HG03139 (cell line): ENCODE measurements at regions not wholly inside any gene's neighbourhood (a gene's known extent, or its start where the extent isn't known, plus 50 kb on each side); places are given as distances from the start of the nearest gene placed in this dataset.
A peak's percentile ranks its signal among the peaks of the same experiment; 100 is the strongest.

Experiments used
- ATAC-seq: cut with Tn5 transposase; IDR thresholded peaks from one replicate; pipeline ENCODE4 v1.9.1; 2021; ENCODE audit not compliant: unreplicated experiment

GRCh38 chr4:180491210-180491609 is 1752.0 kb upstream of the TENM3 start:
- no peak for ATAC-seq

- no peak for ATAC-seq
These were observed 1749.9 kb upstream of the TENM3 start for GRCh38 chr4:180493299-180493698.

GRCh38 chr4:180500154-180500553 is 1743.0 kb upstream of the TENM3 start:
- no peak for ATAC-seq

- no peak for ATAC-seq
These were observed 1730.3 kb upstream of the TENM3 start for GRCh38 chr4:180512801-180513475.

- ATAC-seq, result no peak
These were observed 1724.3 kb upstream of the TENM3 start for GRCh38 chr4:180518906-180519305.

GRCh38 chr4:180521181-180521580 is 1722.0 kb upstream of the TENM3 start:
- no peak for ATAC-seq

GRCh38 chr4:180525523-180526077 is 1717.6 kb upstream of the TENM3 start:
- no peak for ATAC-seq

GRCh38 chr4:180528003-180528402 is 1715.2 kb upstream of the TENM3 start:
- no peak for ATAC-seq

- ATAC-seq, result no peak
These were observed 1712.4 kb upstream of the TENM3 start for GRCh38 chr4:180530787-180531186.

GRCh38 chr4:180532691-180533090 is 1710.5 kb upstream of the TENM3 start:
- ATAC-seq, result no peak

- no peak for ATAC-seq
These were observed 1704.7 kb upstream of the TENM3 start for GRCh38 chr4:180538384-180539057.

- ATAC-seq, result peak; percentile 73
These were observed 1703.9 kb upstream of the TENM3 start for GRCh38 chr4:180539284-180539683.

GRCh38 chr4:180541678-180542077 is 1701.5 kb upstream of the TENM3 start:
- no peak for ATAC-seq

- ATAC-seq, result no peak
These were observed 1700.6 kb upstream of the TENM3 start for GRCh38 chr4:180542445-180543100.

- ATAC-seq, result no peak
These were observed 1693.1 kb upstream of the TENM3 start for GRCh38 chr4:180550106-180550505.

- ATAC-seq, result peak; percentile 66
These were observed 1685.9 kb upstream of the TENM3 start for GRCh38 chr4:180557348-180557747.

- no peak for ATAC-seq
These were observed 1685.3 kb upstream of the TENM3 start for GRCh38 chr4:180557950-180558349.

- ATAC-seq, result no peak
These were observed 1684.8 kb upstream of the TENM3 start for GRCh38 chr4:180558427-180558826.

- no peak for ATAC-seq
These were observed 1682.3 kb upstream of the TENM3 start for GRCh38 chr4:180560896-180561295.

- ATAC-seq, result no peak
These were observed 1679.2 kb upstream of the TENM3 start for GRCh38 chr4:180564026-180564425.

GRCh38 chr4:180564448-180564847 is 1678.8 kb upstream of the TENM3 start:
- no peak for ATAC-seq

GRCh38 chr4:180565856-180566431 is 1677.3 kb upstream of the TENM3 start:
- no peak for ATAC-seq
